ENCODE measurements at regions not wholly inside any gene's neighbourhood (a gene's known extent, or its start where the extent isn't known, plus 50 kb on each side); places are given as distances from the start of the nearest gene placed in this dataset.

- intact Hi-C loops (cut with micrococcal nuclease; ENCODE audit: unreplicated experiment), result no loop called here
Measured at GRCh38 chr3:152209776-152210175, 59.0 kb upstream of the MBNL1 start.

GRCh38 chr3:152210697-152211096 is 58.0 kb upstream of the MBNL1 start:
- no peak for DNase-seq
- Mint-ChIP-seq H3K4me3 (ENCODE audit: low read depth, unreplicated experiment) (no peak overlapping the region), H3K27ac (ENCODE audit: unreplicated experiment) (no peak overlapping the region), H3K9me3 (ENCODE audit: low read depth, unreplicated experiment) (no peaks in the 10 kb centered on the region), H3K27me3 (ENCODE audit: unreplicated experiment) (no peaks in the 10 kb centered on the region), H3K4me1 (ENCODE audit: low read depth, unreplicated experiment) (peaks cover 12% of the 10 kb centered on the region), H3K36me3 (ENCODE audit: insufficient read depth, unreplicated experiment) (no peaks in the 10 kb centered on the region)
- BruUV-seq (replicated peaks), result no TSS peak
- intact Hi-C loops (cut with micrococcal nuclease; ENCODE audit: unreplicated experiment), result no loop called here
- TF ChIP-seq CTCF (IDR thresholded peaks at IDR 0.05; ENCODE audit: unreplicated experiment), result no peak
- CTCF ChIA-PET, result no interaction called here

More at GRCh38 chr3:152209776-152210175, 59.0 kb upstream of the MBNL1 start:
- BruUV-seq (replicated peaks), result no TSS peak
- no peak overlapping the region for H3K4me3 Mint-ChIP-seq (ENCODE audit: low read depth, unreplicated experiment)
- no peak overlapping the region for H3K27ac Mint-ChIP-seq (ENCODE audit: unreplicated experiment)
- H3K27me3 Mint-ChIP-seq (ENCODE audit: unreplicated experiment), result no peaks in the 10 kb centered on the region
- no peak for TF ChIP-seq CTCF (IDR thresholded peaks at IDR 0.05; ENCODE audit: unreplicated experiment)
- no peak for DNase-seq
- no peaks in the 10 kb centered on the region for H3K9me3 Mint-ChIP-seq (ENCODE audit: low read depth, unreplicated experiment)
- H3K36me3 Mint-ChIP-seq (ENCODE audit: insufficient read depth, unreplicated experiment), result no peaks in the 10 kb centered on the region
- peaks cover 12% of the 10 kb centered on the region for H3K4me1 Mint-ChIP-seq (ENCODE audit: low read depth, unreplicated experiment)
- CTCF ChIA-PET, result no interaction called here

GRCh38 chr3:152211655-152212054 is 57.1 kb upstream of the MBNL1 start:
- H3K4me3 Mint-ChIP-seq (ENCODE audit: low read depth, unreplicated experiment), result no peak overlapping the region
- H3K9me3 Mint-ChIP-seq (ENCODE audit: low read depth, unreplicated experiment), result no peaks in the 10 kb centered on the region
- intact Hi-C loops (cut with micrococcal nuclease; ENCODE audit: unreplicated experiment), result no loop called here
- no peak for DNase-seq
- no peak for TF ChIP-seq CTCF (IDR thresholded peaks at IDR 0.05; ENCODE audit: unreplicated experiment)
- H3K27ac Mint-ChIP-seq (ENCODE audit: unreplicated experiment), result no peak overlapping the region
- no TSS peak for BruUV-seq (replicated peaks)
- H3K4me1 Mint-ChIP-seq (ENCODE audit: low read depth, unreplicated experiment), result peaks cover 12% of the 10 kb centered on the region
- H3K27me3 Mint-ChIP-seq (ENCODE audit: unreplicated experiment), result no peaks in the 10 kb centered on the region
- CTCF ChIA-PET, result no interaction called here
- no peaks in the 10 kb centered on the region for H3K36me3 Mint-ChIP-seq (ENCODE audit: insufficient read depth, unreplicated experiment)

GRCh38 chr3:152213203-152213602 is 55.5 kb upstream of the MBNL1 start:
- CTCF ChIA-PET, result no interaction called here
- no peak overlapping the region for H3K4me3 Mint-ChIP-seq (ENCODE audit: low read depth, unreplicated experiment)

More at GRCh38 chr3:152213203-152213602, 55.5 kb upstream of the MBNL1 start:
- Mint-ChIP-seq H3K36me3 (ENCODE audit: insufficient read depth, unreplicated experiment) (no peaks in the 10 kb centered on the region), H3K27me3 (ENCODE audit: unreplicated experiment) (no peaks in the 10 kb centered on the region), H3K9me3 (ENCODE audit: low read depth, unreplicated experiment) (no peaks in the 10 kb centered on the region), H3K27ac (ENCODE audit: unreplicated experiment) (no peak overlapping the region), H3K4me1 (ENCODE audit: low read depth, unreplicated experiment) (peaks cover 12% of the 10 kb centered on the region)
- intact Hi-C loops (cut with micrococcal nuclease; ENCODE audit: unreplicated experiment), result no loop called here
- no peak for DNase-seq
- BruUV-seq (replicated peaks), result no TSS peak
- TF ChIP-seq CTCF (IDR thresholded peaks at IDR 0.05; ENCODE audit: unreplicated experiment), result no peak
